IMR-90 (cell line): ENCODE measurements at regions not wholly inside any gene's neighbourhood (a gene's known extent, or its start where the extent isn't known, plus 50 kb on each side); places are given as distances from the start of the nearest gene placed in this dataset.

Experiments used
- ATAC-seq: fragments of 200-7000 bp; cut with Tn5 transposase; 2 replicates; pipeline ENCODE4 v1.9.1; 2020; ENCODE audit warnings: low read depth, mild to moderate bottlenecking, moderate library complexity
- BruUV-seq: library from RNA; stranded (reverse); fragments of 400-500 nt; replicated peaks from 2 replicates; lab custom pipeline; 2021; lab: Mats Ljungman, UMichigan
- CTCF ChIA-PET: fragments of 300-600 bp; formaldehyde crosslinking; extraction: SDS; loops from one replicate; lab custom pipeline; 2021; ENCODE audit warnings: antibody characterized with exemption; lab: Yijun Ruan, JAX
- POLR2A ChIA-PET: fragments of 300-600 bp; sonication (Branson Sonifier 250); formaldehyde crosslinking; loops from one replicate; lab custom pipeline; 2022; ENCODE audit warnings: antibody characterized with exemption; ENCODE audit not compliant: unreplicated experiment; lab: Charles Lee
- DNase-seq: peaks from one replicate; pipeline ENCODE4 v3.0.0; 2013
- H2AFZ ChIP-seq: replicated peaks from 2 replicates; pipeline ENCODE3; 2013; ENCODE audit warnings: low read length, mild to moderate bottlenecking; ENCODE audit not compliant: poor library complexity
- H2AK5ac ChIP-seq: 2 replicates; pipeline ENCODE4 v1.6.1; 2013; ENCODE audit warnings: low read depth, low read length, inconsistent platforms
- H2AK9ac ChIP-seq: replicated peaks from 2 replicates; pipeline ENCODE3; 2013; ENCODE audit warnings: mild to moderate bottlenecking, low read depth, low read length, moderate library complexity; ENCODE audit not compliant: poor library complexity
- H2BK120ac ChIP-seq: 2 replicates; pipeline ENCODE4 v1.6.1; 2013; ENCODE audit warnings: low read depth, low read length, inconsistent platforms
- H2BK15ac ChIP-seq: 3 replicates; pipeline ENCODE4 v1.6.1; 2013; ENCODE audit warnings: low read depth, low read length, inconsistent platforms
- H2BK20ac ChIP-seq: 2 replicates; pipeline ENCODE4 v1.6.1; 2013; ENCODE audit warnings: low read depth, mild to moderate bottlenecking, inconsistent platforms, low read length, moderate library complexity
- H2BK5ac ChIP-seq: 2 replicates; pipeline ENCODE4 v1.6.1; 2013; ENCODE audit warnings: mild to moderate bottlenecking, low read depth, low read length, inconsistent platforms; ENCODE audit not compliant: poor library complexity, severe bottlenecking
- H3K14ac ChIP-seq: replicated peaks from 2 replicates; pipeline ENCODE4 v1.6.1; 2013; ENCODE audit warnings: low read depth, low read length, inconsistent platforms
- H3K18ac ChIP-seq: 2 replicates; pipeline ENCODE4 v1.6.1; 2013; ENCODE audit warnings: low read depth, low read length, control low read depth
- H3K23ac ChIP-seq: 2 replicates; pipeline ENCODE4 v1.6.1; 2013; ENCODE audit warnings: low read depth, low read length, inconsistent platforms
- H3K27ac ChIP-seq: 2 replicates; pipeline ENCODE4 v1.5.1; 2013; ENCODE audit warnings: mild to moderate bottlenecking, control low read depth, low read length; ENCODE audit not compliant: insufficient read depth
- H3K27me3 ChIP-seq: 2 replicates; pipeline ENCODE4 v1.6.1; 2013; ENCODE audit warnings: low read length; ENCODE audit not compliant: control insufficient read depth, insufficient read depth
- H3K36me3 ChIP-seq: 2 replicates; pipeline ENCODE4 v1.6.1; 2013; ENCODE audit warnings: low read length, mixed read lengths; ENCODE audit not compliant: control insufficient read depth, insufficient read depth
- H3K4ac ChIP-seq: 2 replicates; pipeline ENCODE4 v1.6.1; 2013; ENCODE audit warnings: low read depth, low read length, inconsistent platforms
- H3K4me1 ChIP-seq: 2 replicates; pipeline ENCODE4 v1.6.1; 2013; ENCODE audit warnings: low read length, mixed read lengths; ENCODE audit not compliant: control insufficient read depth, insufficient read depth
- H3K4me2 ChIP-seq: 2 replicates; pipeline ENCODE4 v1.6.1; 2013; ENCODE audit warnings: low read depth, mild to moderate bottlenecking, control low read depth, low read length, moderate library complexity
- H3K4me3 ChIP-seq: 2 replicates; pipeline ENCODE4 v1.5.1; 2013; ENCODE audit warnings: low read depth, mild to moderate bottlenecking, control low read depth, low read length, moderate library complexity; ENCODE audit not compliant: insufficient read depth
- H3K56ac ChIP-seq: 2 replicates; pipeline ENCODE4 v1.6.1; 2013; ENCODE audit warnings: low read length, inconsistent platforms; ENCODE audit not compliant: insufficient read depth; ENCODE audit errors: extremely low read depth
- H3K79me1 ChIP-seq, 2 experiments: 2 replicates each; pipeline ENCODE4 v1.6.1; 2013; ENCODE audit warnings: low read length in 2 of 2, inconsistent platforms in 1 of 2, low read depth in 1 of 2
- H3K9ac ChIP-seq: 2 replicates; pipeline ENCODE4 v1.6.1; 2013; ENCODE audit warnings: low read depth, low read length, control low read depth
- H3K9me1 ChIP-seq: 2 replicates; pipeline ENCODE4 v1.6.1; 2013; ENCODE audit warnings: low read length, inconsistent platforms; ENCODE audit not compliant: insufficient read depth
- H3K9me3 ChIP-seq: 2 replicates; pipeline ENCODE4 v1.6.1; 2013; ENCODE audit warnings: low read length; ENCODE audit not compliant: control insufficient read depth, insufficient read depth
- H4K20me1 ChIP-seq: 2 replicates; pipeline ENCODE4 v1.6.1; 2013; ENCODE audit warnings: low read length, inconsistent platforms; ENCODE audit not compliant: insufficient read depth
- H4K5ac ChIP-seq: 2 replicates; pipeline ENCODE4 v1.6.1; 2013; ENCODE audit warnings: mild to moderate bottlenecking, low read depth, low read length, control low read depth
- H4K8ac ChIP-seq, 2 experiments: 2 replicates each; pipeline ENCODE4 v1.6.1; 2013; ENCODE audit warnings: low read depth in 2 of 2, low read length in 2 of 2, control low read depth in 1 of 2, inconsistent platforms in 1 of 2
- H4K91ac ChIP-seq: 2 replicates; pipeline ENCODE4 v1.6.1; 2013; ENCODE audit warnings: low read depth, low read length, inconsistent platforms; ENCODE audit not compliant: insufficient read depth
- CEBPB ChIP-seq: IDR thresholded peaks from 2 replicates; pipeline ENCODE4 v1.6.1; 2012; ENCODE audit warnings: low read depth, low read length, improper control_type of control experiment
- CHD1 ChIP-seq: IDR thresholded peaks from 2 replicates; pipeline ENCODE4 v1.6.1; 2012; ENCODE audit warnings: low read depth, low read length, improper control_type of control experiment
- CTCF ChIP-seq: conservative IDR thresholded peaks from 2 replicates; pipeline ENCODE4 v1.5.1; 2012; ENCODE audit warnings: mild to moderate bottlenecking, low read depth, low read length, improper control_type of control experiment
- ELK1 ChIP-seq: fragments of 150-350 bp; IDR thresholded peaks from 2 replicates; pipeline ENCODE4 v1.6.1; 2016; ENCODE audit warnings: low read depth, mild to moderate bottlenecking, low read length, moderate library complexity, borderline replicate concordance
- FOS ChIP-seq: fragments of 150-350 bp; IDR thresholded peaks from 2 replicates; pipeline ENCODE4 v1.6.1; 2016; ENCODE audit warnings: low read depth, low read length
- MAFK ChIP-seq: IDR thresholded peaks from 2 replicates; pipeline ENCODE4 v1.6.1; 2012; ENCODE audit warnings: low read depth, low read length, improper control_type of control experiment
- MAZ ChIP-seq: IDR thresholded peaks from 2 replicates; pipeline ENCODE4 v1.6.1; 2012; ENCODE audit warnings: low read depth, mild to moderate bottlenecking, low read length, improper control_type of control experiment, moderate library complexity, borderline replicate concordance
- MXI1 ChIP-seq: IDR thresholded peaks from 2 replicates; pipeline ENCODE4 v1.6.1; 2012; ENCODE audit warnings: low read depth, mild to moderate bottlenecking, low read length, moderate library complexity, borderline replicate concordance
- NFE2L2 ChIP-seq: fragments of 150-350 bp; IDR thresholded peaks from 2 replicates; pipeline ENCODE4 v1.6.1; 2016; ENCODE audit warnings: low read depth, mild to moderate bottlenecking, low read length
- RCOR1 ChIP-seq: IDR thresholded peaks from 2 replicates; pipeline ENCODE4 v1.6.1; 2012; ENCODE audit warnings: mild to moderate bottlenecking, low read length, improper control_type of control experiment; ENCODE audit not compliant: insufficient replicate concordance
- SMC3 ChIP-seq: fragments of 150-350 bp; IDR thresholded peaks from 2 replicates; pipeline ENCODE4 v1.6.1; 2016; ENCODE audit warnings: low read depth, mild to moderate bottlenecking, antibody characterized with exemption, low read length, moderate library complexity
- USF2 ChIP-seq: fragments of 150-350 bp; IDR thresholded peaks from 2 replicates; pipeline ENCODE4 v1.6.1; 2017; ENCODE audit warnings: mild to moderate bottlenecking, antibody characterized with exemption, low read length, low read depth
- WGBS, 2 experiments: methylation state at CpG; one replicate each; pipeline versions ENCODE4 v1.1.5 to v1.1.7; 2013; ENCODE audit warnings: missing lambda C conversion rate in 2 of 2; ENCODE audit not compliant: insufficient read length in 1 of 2; ENCODE audit errors: extremely low coverage in 2 of 2; 5-methylcytosine and 5-hydroxymethylcytosine counted together
- dilution Hi-C: fragments of 300-500 bp; cut with HindIII; formaldehyde crosslinking; loops from one replicate; pipeline ENCODE4 v1.14.3; 2018; ENCODE audit warnings: low sequenced_read_pairs; ENCODE audit not compliant: unreplicated experiment
- in situ Hi-C: fragments of 300-500 bp; cut with MboI; formaldehyde crosslinking; loops from 3 replicates; pipeline ENCODE4 v1.14.3; 2019; ENCODE audit warnings: low sequenced_read_pairs, inconsistent platforms, mixed read lengths
- intact Hi-C: fragments of 100-400 bp; cut with micrococcal nuclease; formaldehyde crosslinking; loops from 2 replicates; pipeline ENCODE4 v1.10.0; 2022

- ChIA-PET CTCF (no interaction called here), POLR2A (no interaction called here)
- TF ChIP-seq CHD1 = no peak
- no peak for TF ChIP-seq CTCF
- no peak for TF ChIP-seq CEBPB
- no peak for TF ChIP-seq FOS
- no peak for TF ChIP-seq USF2
- no peak for TF ChIP-seq SMC3
- TF ChIP-seq MAFK = no peak
- no peak for TF ChIP-seq RCOR1
- no peak for TF ChIP-seq ELK1
- no peak for TF ChIP-seq NFE2L2
- no peak for TF ChIP-seq MAZ
- TF ChIP-seq MXI1 = no peak
- Histone ChIP-seq H2AK9ac (no peak overlapping the region), H3K9me1 (no peaks in the 10 kb centered on the region), H2AK5ac (no peak overlapping the region), H3K9me3 (peaks cover 69% of the 10 kb centered on the region), H3K27ac (no peak overlapping the region), H3K4me1 (no peaks in the 10 kb centered on the region), H2BK15ac (no peak overlapping the region), H3K36me3 (no peaks in the 10 kb centered on the region), H4K20me1 (no peaks in the 10 kb centered on the region), H4K91ac (no peak overlapping the region), H2AFZ (no peak overlapping the region), H3K23ac (no peak overlapping the region), H3K4me2 (no peak overlapping the region), H3K79me1 (no peaks in the 10 kb centered on the region), H3K4me3 (no peak overlapping the region), H3K9ac (no peak overlapping the region), H3K18ac (no peak overlapping the region), H2BK20ac (no peak overlapping the region), H3K4ac (no peak overlapping the region), H2BK5ac (no peak overlapping the region), H2BK120ac (no peak overlapping the region), H3K14ac (no peak overlapping the region), H4K8ac (no peak overlapping the region), H3K56ac (no peak overlapping the region), H3K27me3 (no peaks in the 10 kb centered on the region), H4K5ac (no peak overlapping the region)
- 48% methylated on average over 5 of the region's 19 CpGs; no CpG with 5 or more reads in 1 of the 2 experiments for WGBS, 2 experiments
- dilution Hi-C loops = no loop called here
- BruUV-seq = no TSS peak
- ATAC-seq = no peak
- no peak for DNase-seq
- intact Hi-C loops = no loop called here
- in situ Hi-C loops = no loop called here
Observed at GRCh38 chr12:34403706-34404376, 381.5 kb downstream of the ALG10 start.
